ENCODE measurements at regions not wholly inside any gene's neighbourhood (a gene's known extent, or its start where the extent isn't known, plus 50 kb on each side); places are given as distances from the start of the nearest gene placed in this dataset.

DNA sequence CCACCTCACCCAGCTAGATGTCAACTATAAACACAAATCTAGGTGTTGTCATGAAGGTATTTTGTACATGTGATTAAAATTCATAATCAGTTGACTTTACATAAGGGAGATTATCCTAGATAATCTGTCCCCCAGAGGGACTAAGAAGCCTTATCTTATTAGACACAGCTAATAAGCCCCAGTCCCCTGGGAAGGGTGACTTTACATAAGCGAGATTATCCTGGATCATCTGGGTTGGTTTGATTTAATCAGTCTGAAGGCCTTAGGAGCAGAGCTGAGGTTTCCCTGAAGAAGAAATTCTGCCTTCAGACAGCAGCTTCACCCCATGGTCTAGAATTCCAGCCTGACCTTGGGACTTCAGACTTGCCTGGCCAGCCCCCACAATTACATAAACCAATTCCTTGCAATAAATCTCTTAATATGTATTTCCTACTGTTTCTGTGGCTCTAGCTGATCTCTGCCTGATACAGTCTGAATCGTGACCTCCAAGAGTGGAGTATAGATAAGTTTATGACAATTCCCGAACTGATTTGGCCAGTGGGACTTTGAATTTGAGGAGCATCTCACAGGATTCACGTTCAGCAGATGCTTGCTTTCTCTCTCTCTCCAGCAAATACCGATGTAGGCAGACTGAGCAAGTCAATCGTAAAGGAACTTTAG, 66.5 kb downstream of the MRPL46 start:
- CTCF ChIA-PET = no interaction called here
- no peak overlapping the region for H2AFZ ChIP-seq (ENCODE audit: low read depth)
- no peak overlapping the region for H3K4me2 ChIP-seq

DNA sequence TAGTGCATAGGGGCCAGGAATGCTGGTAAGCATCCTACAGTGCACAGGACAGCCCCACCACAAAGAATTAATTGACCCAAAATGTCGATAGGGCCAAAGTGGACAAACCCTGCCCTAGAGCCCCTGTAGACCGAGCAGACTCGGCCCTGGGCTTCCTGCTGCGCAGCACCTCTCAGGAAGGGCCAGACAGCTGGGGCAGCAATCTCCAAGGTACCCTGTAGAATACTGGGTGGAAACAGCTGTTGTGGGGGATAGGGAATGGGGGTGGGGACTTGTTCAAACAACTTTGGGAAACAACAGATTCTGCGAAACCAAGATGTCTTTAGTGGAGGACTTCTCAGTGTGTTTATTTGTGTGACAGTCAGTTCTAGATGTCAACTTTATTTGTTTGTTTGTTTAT, 67.1 kb downstream of the MRPL46 start:
- no peaks in the 10 kb centered on the region; a peak in 1 of 4 replicates for H3K4me1 ChIP-seq (ENCODE audit: control insufficient read depth in 1 of 2, insufficient read depth in 2 of 2, low read depth in 1 of 2, low read length in 1 of 2)
- no peak overlapping the region for H3K4me3 ChIP-seq (ENCODE audit: low read depth in 2 of 2, low read length in 1 of 2)
- no peaks in the 10 kb centered on the region for H3F3A ChIP-seq (replicated peaks; ENCODE audit: insufficient read depth)
- H3K27me3 ChIP-seq (ENCODE audit: insufficient read depth) = no peaks in the 10 kb centered on the region
- CTCF ChIA-PET = no interaction called here
- H3K9me2 ChIP-seq = no peaks in the 10 kb centered on the region
- no peak for DNase-seq
- no peak overlapping the region for H2AFZ ChIP-seq (ENCODE audit: low read depth)
- H3K36me3 ChIP-seq (replicated peaks in 1 of 2; ENCODE audit: control insufficient read depth in 1 of 2, insufficient read depth in 2 of 2, low read length in 1 of 2) = no peaks in the 10 kb centered on the region
- H3K27ac ChIP-seq (ENCODE audit: low read depth in 2 of 2, low read length in 1 of 2) = no peak overlapping the region
- no peak overlapping the region for H3K9ac ChIP-seq
- H4K20me1 ChIP-seq (ENCODE audit: insufficient read depth) = no peaks in the 10 kb centered on the region
- H3K79me2 ChIP-seq (ENCODE audit: insufficient read depth) = no peaks in the 10 kb centered on the region
- WGBS (ENCODE audit: low lambda C conversion rate) = 50% methylated on average over 5 of the region's 5 CpGs
- no peaks in the 10 kb centered on the region for H3K9me3 ChIP-seq
- TF ChIP-seq NFIC (IDR thresholded peaks at IDR 0.05; ENCODE audit: borderline replicate concordance) = no peak
- no peak for TF ChIP-seq MEF2A (IDR thresholded peaks at IDR 0.05; ENCODE audit: borderline replicate concordance, low read depth)
- TF ChIP-seq JUND (IDR thresholded peaks at IDR 0.05) = no peak
- no peak for TF ChIP-seq RAD21 (IDR thresholded peaks at IDR 0.05; ENCODE audit: low read length)
- TF ChIP-seq, protein P1, sequence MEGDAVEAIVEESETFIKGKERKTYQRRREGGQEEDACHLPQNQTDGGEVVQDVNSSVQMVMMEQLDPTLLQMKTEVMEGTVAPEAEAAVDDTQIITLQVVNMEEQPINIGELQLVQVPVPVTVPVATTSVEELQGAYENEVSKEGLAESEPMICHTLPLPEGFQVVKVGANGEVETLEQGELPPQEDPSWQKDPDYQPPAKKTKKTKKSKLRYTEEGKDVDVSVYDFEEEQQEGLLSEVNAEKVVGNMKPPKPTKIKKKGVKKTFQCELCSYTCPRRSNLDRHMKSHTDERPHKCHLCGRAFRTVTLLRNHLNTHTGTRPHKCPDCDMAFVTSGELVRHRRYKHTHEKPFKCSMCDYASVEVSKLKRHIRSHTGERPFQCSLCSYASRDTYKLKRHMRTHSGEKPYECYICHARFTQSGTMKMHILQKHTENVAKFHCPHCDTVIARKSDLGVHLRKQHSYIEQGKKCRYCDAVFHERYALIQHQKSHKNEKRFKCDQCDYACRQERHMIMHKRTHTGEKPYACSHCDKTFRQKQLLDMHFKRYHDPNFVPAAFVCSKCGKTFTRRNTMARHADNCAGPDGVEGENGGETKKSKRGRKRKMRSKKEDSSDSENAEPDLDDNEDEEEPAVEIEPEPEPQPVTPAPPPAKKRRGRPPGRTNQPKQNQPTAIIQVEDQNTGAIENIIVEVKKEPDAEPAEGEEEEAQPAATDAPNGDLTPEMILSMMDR (IDR thresholded peaks at IDR 0.05) = no peak
- no peak for TF ChIP-seq RXRA (IDR thresholded peaks at IDR 0.05; ENCODE audit: borderline replicate concordance, low read depth)
- no peak for TF ChIP-seq SIN3A (IDR thresholded peaks at IDR 0.05; ENCODE audit: borderline replicate concordance, low read depth, low read length)
- TF ChIP-seq, protein P2, sequence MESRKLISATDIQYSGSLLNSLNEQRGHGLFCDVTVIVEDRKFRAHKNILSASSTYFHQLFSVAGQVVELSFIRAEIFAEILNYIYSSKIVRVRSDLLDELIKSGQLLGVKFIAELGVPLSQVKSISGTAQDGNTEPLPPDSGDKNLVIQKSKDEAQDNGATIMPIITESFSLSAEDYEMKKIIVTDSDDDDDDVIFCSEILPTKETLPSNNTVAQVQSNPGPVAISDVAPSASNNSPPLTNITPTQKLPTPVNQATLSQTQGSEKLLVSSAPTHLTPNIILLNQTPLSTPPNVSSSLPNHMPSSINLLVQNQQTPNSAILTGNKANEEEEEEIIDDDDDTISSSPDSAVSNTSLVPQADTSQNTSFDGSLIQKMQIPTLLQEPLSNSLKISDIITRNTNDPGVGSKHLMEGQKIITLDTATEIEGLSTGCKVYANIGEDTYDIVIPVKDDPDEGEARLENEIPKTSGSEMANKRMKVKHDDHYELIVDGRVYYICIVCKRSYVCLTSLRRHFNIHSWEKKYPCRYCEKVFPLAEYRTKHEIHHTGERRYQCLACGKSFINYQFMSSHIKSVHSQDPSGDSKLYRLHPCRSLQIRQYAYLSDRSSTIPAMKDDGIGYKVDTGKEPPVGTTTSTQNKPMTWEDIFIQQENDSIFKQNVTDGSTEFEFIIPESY (IDR thresholded peaks at IDR 0.05; ENCODE audit: borderline replicate concordance, low read depth) = no peak
- TF ChIP-seq EZH2phosphoT487 (IDR thresholded peaks at IDR 0.05; ENCODE audit: borderline replicate concordance, low read depth) = no peak
- TF ChIP-seq EP300 (IDR thresholded peaks at IDR 0.05; ENCODE audit: borderline replicate concordance in 1 of 2, low read depth in 1 of 2, low read length in 1 of 2) = no peak
- POLR2A ChIA-PET = no interaction called here
- H3K4me2 ChIP-seq = no peak overlapping the region

More for the DNA sequence above, 66.5 kb downstream of the MRPL46 start:
- WGBS (ENCODE audit: low lambda C conversion rate) = 24% methylated on average over 6 of the region's 6 CpGs
- TF ChIP-seq GATA2 (CRISPR knock-in tag; IDR thresholded peaks at IDR 0.05) = no peak
- no peak for TF ChIP-seq SIN3A (IDR thresholded peaks at IDR 0.05; ENCODE audit: borderline replicate concordance, low read depth, low read length)
- TF ChIP-seq, protein P3, sequence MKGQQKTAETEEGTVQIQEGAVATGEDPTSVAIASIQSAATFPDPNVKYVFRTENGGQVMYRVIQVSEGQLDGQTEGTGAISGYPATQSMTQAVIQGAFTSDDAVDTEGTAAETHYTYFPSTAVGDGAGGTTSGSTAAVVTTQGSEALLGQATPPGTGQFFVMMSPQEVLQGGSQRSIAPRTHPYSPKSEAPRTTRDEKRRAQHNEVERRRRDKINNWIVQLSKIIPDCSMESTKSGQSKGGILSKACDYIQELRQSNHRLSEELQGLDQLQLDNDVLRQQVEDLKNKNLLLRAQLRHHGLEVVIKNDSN (IDR thresholded peaks at IDR 0.05; ENCODE audit: borderline replicate concordance, low read depth) = no peak
- no peak for TF ChIP-seq TCF12 (IDR thresholded peaks at IDR 0.05)
- no peak for TF ChIP-seq YY1 (IDR thresholded peaks at IDR 0.05; ENCODE audit: low read depth)
- no peak for TF ChIP-seq TEAD4 (IDR thresholded peaks at IDR 0.05; ENCODE audit: borderline replicate concordance, insufficient read depth)
- H3K9me3 ChIP-seq = no peaks in the 10 kb centered on the region
- POLR2A ChIA-PET = no interaction called here
- no peaks in the 10 kb centered on the region for H4K20me1 ChIP-seq (ENCODE audit: insufficient read depth)
- no peaks in the 10 kb centered on the region for H3K27me3 ChIP-seq (ENCODE audit: insufficient read depth)
- DNase-seq = no peak
- no peaks in the 10 kb centered on the region; a peak in 1 of 4 replicates for H3K4me1 ChIP-seq (ENCODE audit: control insufficient read depth in 1 of 2, insufficient read depth in 2 of 2, low read depth in 1 of 2, low read length in 1 of 2)
- H3K36me3 ChIP-seq (replicated peaks in 1 of 2; ENCODE audit: control insufficient read depth in 1 of 2, insufficient read depth in 2 of 2, low read length in 1 of 2) = no peaks in the 10 kb centered on the region
- H3K27ac ChIP-seq (ENCODE audit: low read depth in 2 of 2, low read length in 1 of 2) = no peak overlapping the region
- H3F3A ChIP-seq (replicated peaks; ENCODE audit: insufficient read depth) = no peaks in the 10 kb centered on the region
- H3K9ac ChIP-seq = no peak overlapping the region
- no peaks in the 10 kb centered on the region for H3K9me2 ChIP-seq
- no peak overlapping the region for H3K4me3 ChIP-seq (ENCODE audit: low read depth in 2 of 2, low read length in 1 of 2)
- no peaks in the 10 kb centered on the region for H3K79me2 ChIP-seq (ENCODE audit: insufficient read depth)

Measured in SK-N-SH (cell line).